ENCODE measurements at regions not wholly inside any gene's neighbourhood (a gene's known extent, or its start where the extent isn't known, plus 50 kb on each side); places are given as distances from the start of the nearest gene placed in this dataset.
"Not testable (repeated sequence)": the region's sequence is repeated elsewhere in the genome, so short reads cannot be mapped to it uniquely, and the experiment has no call there.

- no peak overlapping the region for H3K27ac ChIP-seq (ENCODE audit: low read length)
- no peaks in the 10 kb centered on the region for H3K27me3 ChIP-seq (ENCODE audit: control insufficient read depth, insufficient read depth, low read length)
- no peaks in the 10 kb centered on the region; the same call in 1 of the 2 replicates for H3K4me1 ChIP-seq (ENCODE audit: control insufficient read depth, insufficient read depth, low read length)
- no peak overlapping the region for H3K4me3 ChIP-seq (ENCODE audit: low read length)
- no peaks in the 10 kb centered on the region for H3K36me3 ChIP-seq (ENCODE audit: control insufficient read depth, insufficient read depth, low read length)
- no CpG with 5 or more reads among the region's 4 CpGs for WGBS (ENCODE audit: insufficient coverage, insufficient read length)
- no peaks in the 10 kb centered on the region for H3K9me3 ChIP-seq (ENCODE audit: control insufficient read depth, insufficient read depth, low read length)
- DNase-seq (ENCODE audit: low read depth, low spot score): no peak
Measured at GRCh38 chr6:11942185-11942864, 69.8 kb upstream of the HIVEP1 start.

GRCh38 chr6:11940532-11941166 is 71.5 kb upstream of the HIVEP1 start:
- not testable (repeated sequence) for DNase-seq (ENCODE audit: low read depth, low spot score); H3K4me1 ChIP-seq (ENCODE audit: control insufficient read depth, insufficient read depth, low read length); H3K36me3 ChIP-seq (ENCODE audit: control insufficient read depth, insufficient read depth, low read length); H3K27ac ChIP-seq (ENCODE audit: low read length); H3K9me3 ChIP-seq (ENCODE audit: control insufficient read depth, insufficient read depth, low read length); H3K27me3 ChIP-seq (ENCODE audit: control insufficient read depth, insufficient read depth, low read length); H3K4me3 ChIP-seq (ENCODE audit: low read length)
- WGBS (ENCODE audit: insufficient coverage, insufficient read length): no CpG with 5 or more reads among the region's 8 CpGs

GRCh38 chr6:11938285-11938890 is 73.7 kb upstream of the HIVEP1 start:
- no peaks in the 10 kb centered on the region; the same call in 1 of the 2 replicates for H3K4me1 ChIP-seq (ENCODE audit: control insufficient read depth, insufficient read depth, low read length)
- peak; percentile 25 for DNase-seq (ENCODE audit: low read depth, low spot score)
- no CpG with 5 or more reads among the region's 8 CpGs for WGBS (ENCODE audit: insufficient coverage, insufficient read length)
- H3K27ac ChIP-seq (ENCODE audit: low read length): no peak overlapping the region
- no peak overlapping the region for H3K4me3 ChIP-seq (ENCODE audit: low read length)
- H3K36me3 ChIP-seq (ENCODE audit: control insufficient read depth, insufficient read depth, low read length): no peaks in the 10 kb centered on the region
- no peaks in the 10 kb centered on the region for H3K27me3 ChIP-seq (ENCODE audit: control insufficient read depth, insufficient read depth, low read length)
- no peaks in the 10 kb centered on the region for H3K9me3 ChIP-seq (ENCODE audit: control insufficient read depth, insufficient read depth, low read length)

GRCh38 chr6:11934638-11935037 is 77.5 kb upstream of the HIVEP1 start:
- no peaks in the 10 kb centered on the region for H3K9me3 ChIP-seq (ENCODE audit: control insufficient read depth, insufficient read depth, low read length)
- no peaks in the 10 kb centered on the region; the same call in 1 of the 2 replicates for H3K36me3 ChIP-seq (ENCODE audit: control insufficient read depth, insufficient read depth, low read length)
- H3K27me3 ChIP-seq (ENCODE audit: control insufficient read depth, insufficient read depth, low read length): no peaks in the 10 kb centered on the region
- no peak overlapping the region for H3K4me3 ChIP-seq (ENCODE audit: low read length)
- H3K27ac ChIP-seq (ENCODE audit: low read length): no peak overlapping the region
- H3K4me1 ChIP-seq (ENCODE audit: control insufficient read depth, insufficient read depth, low read length): no peaks in the 10 kb centered on the region; the same call in 1 of the 2 replicates
- no peak for DNase-seq (ENCODE audit: low read depth, low spot score)
- WGBS (ENCODE audit: insufficient coverage, insufficient read length): no CpG with 5 or more reads among the region's 6 CpGs

GRCh38 chr6:11932892-11933291 is 79.2 kb upstream of the HIVEP1 start:
- WGBS (ENCODE audit: insufficient coverage, insufficient read length): no CpG with 5 or more reads among the region's 33 CpGs

GRCh38 chr6:11931296-11932035 is 80.6 kb upstream of the HIVEP1 start:
- H3K36me3 ChIP-seq (ENCODE audit: control insufficient read depth, insufficient read depth, low read length): no peaks in the 10 kb centered on the region; the same call in 1 of the 2 replicates
- H3K27ac ChIP-seq (ENCODE audit: low read length): no peak overlapping the region
- no peak for DNase-seq (ENCODE audit: low read depth, low spot score)
- no peaks in the 10 kb centered on the region for H3K9me3 ChIP-seq (ENCODE audit: control insufficient read depth, insufficient read depth, low read length)
- WGBS (ENCODE audit: insufficient coverage, insufficient read length): no CpG with 5 or more reads among the region's 10 CpGs
- no peak overlapping the region for H3K4me3 ChIP-seq (ENCODE audit: low read length)
- no peaks in the 10 kb centered on the region for H3K27me3 ChIP-seq (ENCODE audit: control insufficient read depth, insufficient read depth, low read length)
- H3K4me1 ChIP-seq (ENCODE audit: control insufficient read depth, insufficient read depth, low read length): no peaks in the 10 kb centered on the region

More at GRCh38 chr6:11932892-11933291, 79.2 kb upstream of the HIVEP1 start:
- not testable (repeated sequence) for H3K4me3 ChIP-seq (ENCODE audit: low read length); H3K36me3 ChIP-seq (ENCODE audit: control insufficient read depth, insufficient read depth, low read length); H3K9me3 ChIP-seq (ENCODE audit: control insufficient read depth, insufficient read depth, low read length); H3K4me1 ChIP-seq (ENCODE audit: control insufficient read depth, insufficient read depth, low read length); DNase-seq (ENCODE audit: low read depth, low spot score); H3K27me3 ChIP-seq (ENCODE audit: control insufficient read depth, insufficient read depth, low read length); H3K27ac ChIP-seq (ENCODE audit: low read length)

- H3K27me3 ChIP-seq (ENCODE audit: control insufficient read depth, insufficient read depth, low read length): not testable (repeated sequence)
Measured at GRCh38 chr6:11930834-11931233, 81.3 kb upstream of the HIVEP1 start.

GRCh38 chr6:11930240-11930639 is 81.9 kb upstream of the HIVEP1 start:
- no CpG with 5 or more reads among the region's 2 CpGs for WGBS (ENCODE audit: insufficient coverage, insufficient read length)
- no peak overlapping the region for H3K4me3 ChIP-seq (ENCODE audit: low read length)
- no peak overlapping the region for H3K27ac ChIP-seq (ENCODE audit: low read length)
- H3K36me3 ChIP-seq (ENCODE audit: control insufficient read depth, insufficient read depth, low read length): no peaks in the 10 kb centered on the region; the same call in 1 of the 2 replicates
- 0 out of 2 replicates have a peak, but pooled peaks cover 2% of the 10 kb centered on the region for H3K4me1 ChIP-seq (ENCODE audit: control insufficient read depth, insufficient read depth, low read length)
- no peaks in the 10 kb centered on the region for H3K27me3 ChIP-seq (ENCODE audit: control insufficient read depth, insufficient read depth, low read length)
- no peak for DNase-seq (ENCODE audit: low read depth, low spot score)
- H3K9me3 ChIP-seq (ENCODE audit: control insufficient read depth, insufficient read depth, low read length): no peaks in the 10 kb centered on the region

More at GRCh38 chr6:11930834-11931233, 81.3 kb upstream of the HIVEP1 start:
- H3K4me1 ChIP-seq (ENCODE audit: control insufficient read depth, insufficient read depth, low read length); DNase-seq (ENCODE audit: low read depth, low spot score); H3K9me3 ChIP-seq (ENCODE audit: control insufficient read depth, insufficient read depth, low read length); H3K4me3 ChIP-seq (ENCODE audit: low read length); H3K36me3 ChIP-seq (ENCODE audit: control insufficient read depth, insufficient read depth, low read length); H3K27ac ChIP-seq (ENCODE audit: low read length): not testable (repeated sequence)
- WGBS (ENCODE audit: insufficient coverage, insufficient read length): no CpG with 5 or more reads among the region's 6 CpGs

GRCh38 chr6:11929241-11929835 is 82.8 kb upstream of the HIVEP1 start:
- no peaks in the 10 kb centered on the region for H3K9me3 ChIP-seq (ENCODE audit: control insufficient read depth, insufficient read depth, low read length)
- H3K36me3 ChIP-seq (ENCODE audit: control insufficient read depth, insufficient read depth, low read length): no peaks in the 10 kb centered on the region; the same call in 1 of the 2 replicates
- no peaks in the 10 kb centered on the region for H3K27me3 ChIP-seq (ENCODE audit: control insufficient read depth, insufficient read depth, low read length)
- no peak overlapping the region for H3K27ac ChIP-seq (ENCODE audit: low read length)
- H3K4me1 ChIP-seq (ENCODE audit: control insufficient read depth, insufficient read depth, low read length): 0 out of 2 replicates have a peak, but pooled peaks cover 2% of the 10 kb centered on the region
- H3K4me3 ChIP-seq (ENCODE audit: low read length): no peak overlapping the region
- DNase-seq (ENCODE audit: low read depth, low spot score): no peak
- no CpG with 5 or more reads among the region's 8 CpGs for WGBS (ENCODE audit: insufficient coverage, insufficient read length)
